ENCODE measurements at regions not wholly inside any gene's neighbourhood (a gene's known extent, or its start where the extent isn't known, plus 50 kb on each side); places are given as distances from the start of the nearest gene placed in this dataset.

GRCh38 chr14:105888784-105889665 is 362.6 kb downstream of the TMEM121 start:
- Histone ChIP-seq H3K9me3 (ENCODE audit: control insufficient read depth, insufficient read depth, low read length) (no peaks in the 10 kb centered on the region), H3K27me3 (ENCODE audit: control insufficient read depth, low read length) (no peaks in the 10 kb centered on the region), H3K79me2 (ENCODE audit: control insufficient read depth, low read length) (no peaks in the 10 kb centered on the region), H3K36me3 (ENCODE audit: control insufficient read depth, low read length) (no peaks in the 10 kb centered on the region), H3K4me3 (ENCODE audit: low read length) (no peak overlapping the region), H3K9me2 (replicated peaks; ENCODE audit: control insufficient read depth, low read length) (no peaks in the 10 kb centered on the region), H3F3A (ENCODE audit: control insufficient read depth, insufficient read depth) (no peaks in the 10 kb centered on the region), H3K4me1 (ENCODE audit: control insufficient read depth, low read length) (no peaks in the 10 kb centered on the region), H3K4me2 (ENCODE audit: low read length) (no peak overlapping the region), H3K27ac (ENCODE audit: low read depth, low read length) (no peak overlapping the region), H4K20me1 (ENCODE audit: control insufficient read depth, insufficient read depth, low read depth, low read length) (no peaks in the 10 kb centered on the region)
- no peak for TF ChIP-seq EZH2phosphoT487 (IDR thresholded peaks at IDR 0.05; ENCODE audit: borderline replicate concordance, low read length)
- TF ChIP-seq CTCF (IDR thresholded peaks at IDR 0.05; ENCODE audit: low read depth, low read length, poor library complexity, severe bottlenecking) = no peak

- TF ChIP-seq EZH2phosphoT487 (IDR thresholded peaks at IDR 0.05; ENCODE audit: borderline replicate concordance, low read length) (no peak), CTCF (IDR thresholded peaks at IDR 0.05; ENCODE audit: low read depth, low read length, poor library complexity, severe bottlenecking) (no peak)
- no peaks in the 10 kb centered on the region for H4K20me1 ChIP-seq (ENCODE audit: control insufficient read depth, insufficient read depth, low read depth, low read length)
- no peak overlapping the region for H3K4me2 ChIP-seq (ENCODE audit: low read length)
- H3K4me1 ChIP-seq (ENCODE audit: control insufficient read depth, low read length) = no peaks in the 10 kb centered on the region
- H3K36me3 ChIP-seq (ENCODE audit: control insufficient read depth, low read length) = no peaks in the 10 kb centered on the region
- no peaks in the 10 kb centered on the region for H3F3A ChIP-seq (ENCODE audit: control insufficient read depth, insufficient read depth)
- H3K27ac ChIP-seq (ENCODE audit: low read depth, low read length) = no peak overlapping the region
- H3K9me2 ChIP-seq (replicated peaks; ENCODE audit: control insufficient read depth, low read length) = no peaks in the 10 kb centered on the region
- no peaks in the 10 kb centered on the region for H3K9me3 ChIP-seq (ENCODE audit: control insufficient read depth, insufficient read depth, low read length)
- H3K27me3 ChIP-seq (ENCODE audit: control insufficient read depth, low read length) = no peaks in the 10 kb centered on the region
- H3K4me3 ChIP-seq (ENCODE audit: low read length) = no peak overlapping the region
- H3K79me2 ChIP-seq (ENCODE audit: control insufficient read depth, low read length) = no peaks in the 10 kb centered on the region
Measured at GRCh38 chr14:105889666-105890473, 363.5 kb downstream of the TMEM121 start.

GRCh38 chr14:105890474-105891220 is 364.3 kb downstream of the TMEM121 start:
- Histone ChIP-seq H3K27ac (ENCODE audit: low read depth, low read length) (no peak overlapping the region), H3K9me2 (replicated peaks; ENCODE audit: control insufficient read depth, low read length) (no peaks in the 10 kb centered on the region), H3K79me2 (ENCODE audit: control insufficient read depth, low read length) (no peaks in the 10 kb centered on the region), H3K27me3 (ENCODE audit: control insufficient read depth, low read length) (no peaks in the 10 kb centered on the region), H3K36me3 (ENCODE audit: control insufficient read depth, low read length) (no peaks in the 10 kb centered on the region), H3K9me3 (ENCODE audit: control insufficient read depth, insufficient read depth, low read length) (no peaks in the 10 kb centered on the region), H3K4me3 (ENCODE audit: low read length) (no peak overlapping the region), H3K4me1 (ENCODE audit: control insufficient read depth, low read length) (no peaks in the 10 kb centered on the region), H3F3A (ENCODE audit: control insufficient read depth, insufficient read depth) (no peaks in the 10 kb centered on the region), H4K20me1 (ENCODE audit: control insufficient read depth, insufficient read depth, low read depth, low read length) (no peaks in the 10 kb centered on the region), H3K4me2 (ENCODE audit: low read length) (no peak overlapping the region)
- TF ChIP-seq CTCF (IDR thresholded peaks at IDR 0.05; ENCODE audit: low read depth, low read length, poor library complexity, severe bottlenecking) (no peak), EZH2phosphoT487 (IDR thresholded peaks at IDR 0.05; ENCODE audit: borderline replicate concordance, low read length) (no peak)

Data from DOHH2 (cell line).